Immature natural killer cell (primary cell): ENCODE measurements at regions not wholly inside any gene's neighbourhood (a gene's known extent, or its start where the extent isn't known, plus 50 kb on each side); places are given as distances from the start of the nearest gene placed in this dataset.

Experiments used
- DNase-seq, 3 donors: peaks; one replicate each; pipeline ENCODE4 v3.0.0; 2022; ENCODE audit warnings: mixed read lengths in 1 of 3
- H3K27ac Mint-ChIP-seq, 6 donors: one replicate each; pipeline ENCODE4 v1.8.0; 2020; ENCODE audit warnings: mixed read lengths in 6 of 6, mild to moderate bottlenecking in 5 of 6, inconsistent platforms in 4 of 6, moderate library complexity in 3 of 6
- H3K27me3 Mint-ChIP-seq, 3 donors: one replicate each; pipeline ENCODE4 v1.8.0; 2020 to 2021; ENCODE audit warnings: low read depth in 3 of 3, mild to moderate bottlenecking in 3 of 3, mixed read lengths in 3 of 3, moderate library complexity in 3 of 3, inconsistent platforms in 1 of 3
- H3K36me3 Mint-ChIP-seq, 3 donors: one replicate each; pipeline ENCODE4 v1.8.0; 2020; ENCODE audit warnings: mixed read lengths in 3 of 3, inconsistent platforms in 2 of 3, mild to moderate bottlenecking in 2 of 3
- H3K4me1 Mint-ChIP-seq, 2 donors: one replicate each; pipeline ENCODE4 v1.8.0; 2020; ENCODE audit warnings: inconsistent platforms in 2 of 2, mild to moderate bottlenecking in 2 of 2, mixed read lengths in 2 of 2, moderate library complexity in 1 of 2
- H3K4me3 Mint-ChIP-seq, 5 donors: one replicate each; pipeline ENCODE4 v1.8.0; 2020; ENCODE audit warnings: mild to moderate bottlenecking in 5 of 5, mixed read lengths in 5 of 5, inconsistent platforms in 3 of 5, moderate library complexity in 3 of 5
- H3K9me3 Mint-ChIP-seq, 6 donors: one replicate each; pipeline ENCODE4 v1.8.0; 2020; ENCODE audit warnings: mild to moderate bottlenecking in 6 of 6, mixed read lengths in 6 of 6, inconsistent platforms in 4 of 6, moderate library complexity in 3 of 6

- H3K4me3 Mint-ChIP-seq: no peak overlapping the region
- peak overlapping the region in 2 of 6 donors; percentile 17 to 76 for H3K27ac Mint-ChIP-seq
- DNase-seq: no peak
- H3K4me1 Mint-ChIP-seq: peaks cover 11% of the 10 kb centered on the region in 2 donors
- peaks cover 0 to 2% (median 0%) of the 10 kb centered on the region in 6 donors for H3K9me3 Mint-ChIP-seq
- peaks cover 10 to 27% (median 21%) of the 10 kb centered on the region in 3 donors for H3K36me3 Mint-ChIP-seq
- H3K27me3 Mint-ChIP-seq: peaks cover 0 to 5% (median 0%) of the 10 kb centered on the region in 3 donors
These were observed 180.8 kb downstream of the KATNIP start for GRCh38 chr16:27730661-27731210.

GRCh38 chr16:27735031-27735430, 185.1 kb downstream of the KATNIP start:
- peaks cover 10 to 26% (median 21%) of the 10 kb centered on the region in 3 donors for H3K36me3 Mint-ChIP-seq
- DNase-seq: no peak
- peaks cover 0 to 2% (median 0%) of the 10 kb centered on the region in 6 donors for H3K9me3 Mint-ChIP-seq
- H3K4me1 Mint-ChIP-seq: peaks cover 0 to under 1% of the 10 kb centered on the region in 2 donors
- H3K27ac Mint-ChIP-seq: no peak overlapping the region
- peaks cover 0 to 7% (median 2%) of the 10 kb centered on the region in 3 donors for H3K27me3 Mint-ChIP-seq
- H3K4me3 Mint-ChIP-seq: no peak overlapping the region

GRCh38 chr16:27736431-27736830, 186.5 kb downstream of the KATNIP start:
- peaks cover 7 to 24% (median 21%) of the 10 kb centered on the region in 3 donors for H3K36me3 Mint-ChIP-seq
- H3K4me1 Mint-ChIP-seq: no peaks in the 10 kb centered on the region

GRCh38 chr16:27737513-27737912, 187.6 kb downstream of the KATNIP start:
- H3K36me3 Mint-ChIP-seq: peaks cover 7 to 28% (median 19%) of the 10 kb centered on the region in 3 donors
- H3K9me3 Mint-ChIP-seq: no peaks in the 10 kb centered on the region
- peaks cover 0 to 3% (median 2%) of the 10 kb centered on the region in 3 donors for H3K27me3 Mint-ChIP-seq
- no peak overlapping the region for H3K27ac Mint-ChIP-seq
- no peak overlapping the region for H3K4me3 Mint-ChIP-seq
- no peaks in the 10 kb centered on the region for H3K4me1 Mint-ChIP-seq
- no peak for DNase-seq

More at GRCh38 chr16:27736431-27736830, 186.5 kb downstream of the KATNIP start:
- H3K9me3 Mint-ChIP-seq: no peaks in the 10 kb centered on the region
- no peak for DNase-seq
- H3K27me3 Mint-ChIP-seq: peaks cover 0 to 3% (median 2%) of the 10 kb centered on the region in 3 donors
- H3K27ac Mint-ChIP-seq: peak overlapping the region in 1 of 6 donors; percentile 26
- H3K4me3 Mint-ChIP-seq: no peak overlapping the region
